ENCODE measurements at regions not wholly inside any gene's neighbourhood (a gene's known extent, or its start where the extent isn't known, plus 50 kb on each side); places are given as distances from the start of the nearest gene placed in this dataset.

GRCh38 chr18:41593171-41593675 is 361.8 kb upstream of the PIK3C3 start:
- H3K27ac Mint-ChIP-seq = no peak overlapping the region
- H3K4me3 Mint-ChIP-seq = no peak overlapping the region

GRCh38 chr18:41587976-41588375 is 367.1 kb upstream of the PIK3C3 start:
- Mint-ChIP-seq H3K4me1 (no peaks in the 10 kb centered on the region), H3K4me3 (no peak overlapping the region), H3K36me3 (no peaks in the 10 kb centered on the region), H3K27me3 (no peaks in the 10 kb centered on the region), H3K9me3 (peaks cover 2 to 5% (median 5%) of the 10 kb centered on the region in 3 donors), H3K27ac (no peak overlapping the region)
- Histone ChIP-seq H3K36me3 (ENCODE audit: control insufficient read depth in 2 of 2, extremely low read depth in 1 of 2, insufficient read depth in 1 of 2, low read length in 1 of 2) (no peaks in the 10 kb centered on the region), H3K9me3 (no peaks in the 10 kb centered on the region), H3K4me3 (ENCODE audit: control insufficient read depth in 1 of 2, extremely low read depth in 1 of 2, low read length in 1 of 2) (no peak overlapping the region), H3K27ac (ENCODE audit: low read length) (no peak overlapping the region), H3K4me1 (ENCODE audit: control insufficient read depth in 1 of 2, extremely low read depth in 1 of 2, insufficient read depth in 2 of 2, low read length in 2 of 2) (no peaks in the 10 kb centered on the region), H3K27me3 (replicated peaks in 1 of 2; ENCODE audit: control insufficient read depth in 2 of 2, extremely low read depth in 1 of 2, insufficient read depth in 2 of 2, low read length in 1 of 2) (no peaks in the 10 kb centered on the region)
- POLR2A ChIA-PET = no interaction called here
- 8% methylated on average over 1 of the region's 1 CpG for WGBS (ENCODE audit: insufficient coverage)
- DNase-seq (no peak), ATAC-seq (replicated peaks in 1 of 4) (no peak)
- CTCF ChIA-PET = no interaction called here

More at GRCh38 chr18:41593171-41593675, 361.8 kb upstream of the PIK3C3 start:
- ChIA-PET CTCF (no interaction called here), POLR2A (no interaction called here)
- no peaks in the 10 kb centered on the region for H3K9me3 ChIP-seq
- Mint-ChIP-seq H3K27me3 (no peaks in the 10 kb centered on the region), H3K4me1 (no peaks in the 10 kb centered on the region), H3K36me3 (no peaks in the 10 kb centered on the region), H3K9me3 (peaks cover 4 to 8% (median 5%) of the 10 kb centered on the region in 3 donors)
- H3K4me3 ChIP-seq (ENCODE audit: control insufficient read depth in 1 of 2, extremely low read depth in 1 of 2, low read length in 1 of 2) = no peak overlapping the region
- no peak for DNase-seq
- H3K36me3 ChIP-seq (ENCODE audit: control insufficient read depth in 2 of 2, extremely low read depth in 1 of 2, insufficient read depth in 1 of 2, low read length in 1 of 2) = no peaks in the 10 kb centered on the region
- H3K27me3 ChIP-seq (replicated peaks in 1 of 2; ENCODE audit: control insufficient read depth in 2 of 2, extremely low read depth in 1 of 2, insufficient read depth in 2 of 2, low read length in 1 of 2) = no peaks in the 10 kb centered on the region
- H3K4me1 ChIP-seq (ENCODE audit: control insufficient read depth in 1 of 2, extremely low read depth in 1 of 2, insufficient read depth in 2 of 2, low read length in 2 of 2) = no peaks in the 10 kb centered on the region
- H3K27ac ChIP-seq (ENCODE audit: low read length) = no peak overlapping the region
- ATAC-seq (replicated peaks in 1 of 4) = no peak

GRCh38 chr18:41585512-41585911 is 369.5 kb upstream of the PIK3C3 start:
- Histone ChIP-seq H3K27me3 (replicated peaks in 1 of 2; ENCODE audit: control insufficient read depth in 2 of 2, extremely low read depth in 1 of 2, insufficient read depth in 2 of 2, low read length in 1 of 2) (no peaks in the 10 kb centered on the region), H3K27ac (ENCODE audit: low read length) (no peak overlapping the region), H3K4me3 (ENCODE audit: control insufficient read depth in 1 of 2, extremely low read depth in 1 of 2, low read length in 1 of 2) (no peak overlapping the region), H3K4me1 (ENCODE audit: control insufficient read depth in 1 of 2, extremely low read depth in 1 of 2, insufficient read depth in 2 of 2, low read length in 2 of 2) (no peaks in the 10 kb centered on the region), H3K9me3 (no peaks in the 10 kb centered on the region), H3K36me3 (ENCODE audit: control insufficient read depth in 2 of 2, extremely low read depth in 1 of 2, insufficient read depth in 1 of 2, low read length in 1 of 2) (no peaks in the 10 kb centered on the region)
- ATAC-seq (replicated peaks in 1 of 4) (no peak), DNase-seq (no peak)
- WGBS (ENCODE audit: insufficient coverage) = 77% methylated on average over 2 of the region's 2 CpGs
- Mint-ChIP-seq H3K9me3 (peaks cover under 1 to 5% (median 2%) of the 10 kb centered on the region in 3 donors), H3K36me3 (no peaks in the 10 kb centered on the region), H3K4me3 (no peak overlapping the region), H3K27me3 (no peaks in the 10 kb centered on the region), H3K27ac (no peak overlapping the region), H3K4me1 (no peaks in the 10 kb centered on the region)
- CTCF ChIA-PET = no interaction called here
- POLR2A ChIA-PET = interaction anchor here in 1 of 2 donors (0.7 kb wide), 1 partner anchor 23 kb away, joined by 3 read pairs; no protein-coding TSS in a partner anchor

GRCh38 chr18:41579185-41579584 is 375.8 kb upstream of the PIK3C3 start:
- Histone ChIP-seq H3K27me3 (replicated peaks in 1 of 2; ENCODE audit: control insufficient read depth in 2 of 2, extremely low read depth in 1 of 2, insufficient read depth in 2 of 2, low read length in 1 of 2) (no peaks in the 10 kb centered on the region), H3K36me3 (ENCODE audit: control insufficient read depth in 2 of 2, extremely low read depth in 1 of 2, insufficient read depth in 1 of 2, low read length in 1 of 2) (no peaks in the 10 kb centered on the region), H3K4me3 (ENCODE audit: control insufficient read depth in 1 of 2, extremely low read depth in 1 of 2, low read length in 1 of 2) (no peak overlapping the region), H3K4me1 (ENCODE audit: control insufficient read depth in 1 of 2, extremely low read depth in 1 of 2, insufficient read depth in 2 of 2, low read length in 2 of 2) (no peaks in the 10 kb centered on the region), H3K27ac (ENCODE audit: low read length) (no peak overlapping the region), H3K9me3 (no peaks in the 10 kb centered on the region)
- H3K36me3 Mint-ChIP-seq = no peaks in the 10 kb centered on the region
- no peak overlapping the region for H3K4me3 Mint-ChIP-seq
- no peak for ATAC-seq (replicated peaks in 1 of 4)
- DNase-seq = no peak
- H3K27me3 Mint-ChIP-seq = no peaks in the 10 kb centered on the region
- ChIA-PET POLR2A (no interaction called here), CTCF (no interaction called here)
- no peaks in the 10 kb centered on the region for H3K4me1 Mint-ChIP-seq
- WGBS (ENCODE audit: insufficient coverage) = 14% methylated on average over 1 of the region's 1 CpG
- H3K9me3 Mint-ChIP-seq = peaks cover 0 to 7% (median 0%) of the 10 kb centered on the region in 3 donors
- no peak overlapping the region for H3K27ac Mint-ChIP-seq

- ATAC-seq (replicated peaks in 1 of 4) (no peak), DNase-seq (no peak)
- Histone ChIP-seq H3K36me3 (ENCODE audit: control insufficient read depth in 2 of 2, extremely low read depth in 1 of 2, insufficient read depth in 1 of 2, low read length in 1 of 2) (no peaks in the 10 kb centered on the region), H3K27me3 (replicated peaks in 1 of 2; ENCODE audit: control insufficient read depth in 2 of 2, extremely low read depth in 1 of 2, insufficient read depth in 2 of 2, low read length in 1 of 2) (no peaks in the 10 kb centered on the region), H3K9me3 (no peaks in the 10 kb centered on the region), H3K4me1 (ENCODE audit: control insufficient read depth in 1 of 2, extremely low read depth in 1 of 2, insufficient read depth in 2 of 2, low read length in 2 of 2) (no peaks in the 10 kb centered on the region), H3K4me3 (ENCODE audit: control insufficient read depth in 1 of 2, extremely low read depth in 1 of 2, low read length in 1 of 2) (no peak overlapping the region), H3K27ac (ENCODE audit: low read length) (no peak overlapping the region)
- Mint-ChIP-seq H3K9me3 (peaks cover 0 to 10% (median 2%) of the 10 kb centered on the region in 3 donors), H3K27ac (no peak overlapping the region), H3K27me3 (no peaks in the 10 kb centered on the region), H3K4me1 (no peaks in the 10 kb centered on the region), H3K4me3 (no peak overlapping the region), H3K36me3 (no peaks in the 10 kb centered on the region)
- CTCF ChIA-PET = no interaction called here
- POLR2A ChIA-PET = no interaction called here
These were observed 377.5 kb upstream of the PIK3C3 start for GRCh38 chr18:41577529-41577928.

- Mint-ChIP-seq H3K36me3 (no peaks in the 10 kb centered on the region), H3K4me1 (no peaks in the 10 kb centered on the region), H3K9me3 (peaks cover 2 to 13% (median 2%) of the 10 kb centered on the region in 3 donors), H3K27me3 (no peaks in the 10 kb centered on the region), H3K4me3 (no peak overlapping the region), H3K27ac (no peak overlapping the region)
- no peaks in the 10 kb centered on the region for H3K36me3 ChIP-seq (ENCODE audit: control insufficient read depth in 2 of 2, extremely low read depth in 1 of 2, insufficient read depth in 1 of 2, low read length in 1 of 2)
- POLR2A ChIA-PET = no interaction called here
- no peaks in the 10 kb centered on the region for H3K27me3 ChIP-seq (replicated peaks in 1 of 2; ENCODE audit: control insufficient read depth in 2 of 2, extremely low read depth in 1 of 2, insufficient read depth in 2 of 2, low read length in 1 of 2)
- no peaks in the 10 kb centered on the region for H3K9me3 ChIP-seq
- no peak overlapping the region for H3K4me3 ChIP-seq (ENCODE audit: control insufficient read depth in 1 of 2, extremely low read depth in 1 of 2, low read length in 1 of 2)
- H3K4me1 ChIP-seq (ENCODE audit: control insufficient read depth in 1 of 2, extremely low read depth in 1 of 2, insufficient read depth in 2 of 2, low read length in 2 of 2) = no peaks in the 10 kb centered on the region
- DNase-seq = no peak
- no peak for ATAC-seq (replicated peaks in 1 of 4)
- no CpG with 5 or more reads among the region's 3 CpGs for WGBS (ENCODE audit: insufficient coverage)
- no peak overlapping the region for H3K27ac ChIP-seq (ENCODE audit: low read length)
- CTCF ChIA-PET = no interaction called here
These were observed 378.4 kb upstream of the PIK3C3 start for GRCh38 chr18:41576643-41577042.

GRCh38 chr18:41569867-41570266 is 385.2 kb upstream of the PIK3C3 start:
- no peak for DNase-seq
- Histone ChIP-seq H3K9me3 (no peaks in the 10 kb centered on the region), H3K4me1 (ENCODE audit: control insufficient read depth in 1 of 2, extremely low read depth in 1 of 2, insufficient read depth in 2 of 2, low read length in 2 of 2) (no peaks in the 10 kb centered on the region), H3K27ac (ENCODE audit: low read length) (no peak overlapping the region), H3K4me3 (ENCODE audit: control insufficient read depth in 1 of 2, extremely low read depth in 1 of 2, low read length in 1 of 2) (no peak overlapping the region), H3K36me3 (ENCODE audit: control insufficient read depth in 2 of 2, extremely low read depth in 1 of 2, insufficient read depth in 1 of 2, low read length in 1 of 2) (no peaks in the 10 kb centered on the region), H3K27me3 (replicated peaks in 1 of 2; ENCODE audit: control insufficient read depth in 2 of 2, extremely low read depth in 1 of 2, insufficient read depth in 2 of 2, low read length in 1 of 2) (no peaks in the 10 kb centered on the region)
- Mint-ChIP-seq H3K4me3 (no peak overlapping the region), H3K4me1 (no peaks in the 10 kb centered on the region), H3K27me3 (no peaks in the 10 kb centered on the region), H3K36me3 (no peaks in the 10 kb centered on the region), H3K9me3 (peaks cover 4 to 15% (median 15%) of the 10 kb centered on the region in 3 donors), H3K27ac (no peak overlapping the region)
- ChIA-PET CTCF (no interaction called here), POLR2A (no interaction called here)
- no peak for ATAC-seq (replicated peaks in 1 of 4)
- WGBS (ENCODE audit: insufficient coverage) = no CpG with 5 or more reads among the region's 1 CpG

All from T-cell (primary cell).